PC-3 (cell line): ENCODE measurements at regions not wholly inside any gene's neighbourhood (a gene's known extent, or its start where the extent isn't known, plus 50 kb on each side); places are given as distances from the start of the nearest gene placed in this dataset.

ENCODE experiments used
- ATAC-seq: fragments of 200-7000 bp; cut with Tn5 transposase; 2 replicates; pipeline ENCODE4 v1.9.1; 2020; ENCODE audit warnings: mild to moderate bottlenecking, moderate library complexity
- BruUV-seq: library from RNA; stranded (reverse); fragments of 400-500 nt; replicated peaks from 2 replicates; lab custom pipeline; 2021; lab: Mats Ljungman, UMichigan
- CTCF ChIA-PET: fragments of 300-600 bp; sonication (Branson Sonifier 250); formaldehyde crosslinking; loops from one replicate; lab custom pipeline; 2022; ENCODE audit warnings: antibody characterized with exemption; lab: Charles Lee
- POLR2A ChIA-PET: fragments of 300-600 bp; sonication (Branson Sonifier 250); formaldehyde crosslinking; loops from one replicate; lab custom pipeline; 2022; ENCODE audit warnings: antibody characterized with exemption; ENCODE audit not compliant: unreplicated experiment; lab: Charles Lee
- DNase-seq: peaks from one replicate; pipeline ENCODE4 v3.0.0-alpha.2; 2015
- H2AFZ ChIP-seq: fragments of 300-600 bp; sonication (generic); 2 replicates; pipeline ENCODE4 v1.6.0; 2016; ENCODE audit warnings: antibody characterized with exemption, low read length
- H3F3A ChIP-seq: fragments of 300-600 bp; sonication (generic); one replicate; pipeline ENCODE4 v1.6.0; 2017; ENCODE audit warnings: antibody characterized with exemption, low read length, control low read depth, mild to moderate bottlenecking; ENCODE audit not compliant: unreplicated experiment
- H3K27ac ChIP-seq: fragments of 300-600 bp; sonication (generic); 2 replicates; pipeline ENCODE4 v1.5.1; 2016; ENCODE audit warnings: mild to moderate bottlenecking, low read length
- H3K27me3 ChIP-seq: fragments of 300-600 bp; sonication (generic); 2 replicates; pipeline ENCODE4 v1.6.1; 2016; ENCODE audit warnings: low read length, mixed read lengths
- H3K36me3 ChIP-seq: fragments of 300-600 bp; sonication (generic); 2 replicates; pipeline ENCODE4 v1.6.1; 2016; ENCODE audit warnings: low read depth, mixed run types, low read length, mixed read lengths
- H3K4me1 ChIP-seq: fragments of 300-600 bp; sonication (generic); 2 replicates; pipeline ENCODE4 v1.5.1; 2016; ENCODE audit warnings: low read length; ENCODE audit not compliant: insufficient read depth
- H3K4me2 ChIP-seq: fragments of 300-600 bp; sonication (generic); 2 replicates; pipeline ENCODE4 v1.6.0; 2016; ENCODE audit warnings: low read length
- H3K4me3 ChIP-seq: fragments of 300-600 bp; sonication (generic); 2 replicates; pipeline ENCODE4 v1.5.1; 2016; ENCODE audit warnings: mild to moderate bottlenecking, low read length, mixed read lengths
- H3K79me2 ChIP-seq: fragments of 300-600 bp; sonication (generic); 2 replicates; pipeline ENCODE4 v1.6.1; 2017; ENCODE audit warnings: low read length, mixed read lengths
- H3K9ac ChIP-seq: fragments of 300-600 bp; sonication (generic); 2 replicates; pipeline ENCODE4 v1.6.0; 2016; ENCODE audit warnings: mild to moderate bottlenecking, low read length
- H3K9me2 ChIP-seq: fragments of 300-600 bp; sonication (generic); replicated peaks from 2 replicates; pipeline ENCODE4 v1.6.1; 2016; ENCODE audit warnings: mixed run types, low read length, mixed read lengths
- H3K9me3 ChIP-seq: fragments of 300-600 bp; sonication (generic); 2 replicates; pipeline ENCODE4 v1.6.1; 2016; ENCODE audit warnings: low read length, mixed read lengths
- H4K20me1 ChIP-seq: fragments of 300-600 bp; sonication (generic); 2 replicates; pipeline ENCODE4 v1.6.1; 2016; ENCODE audit warnings: low read length, mixed read lengths
- CTCF ChIP-seq: fragments of 300-600 bp; sonication (generic); conservative IDR thresholded peaks from 2 replicates; pipeline ENCODE4 v1.5.1; 2017; ENCODE audit warnings: antibody characterized with exemption, low read depth, mild to moderate bottlenecking, low read length
- EZH2 ChIP-seq: fragments of 300-600 bp; sonication (generic); IDR thresholded peaks from one replicate; pipeline ENCODE4 v1.6.1; 2017; ENCODE audit warnings: antibody characterized with exemption, mild to moderate bottlenecking, low read length; ENCODE audit not compliant: unreplicated experiment
- EZH2phosphoT487 ChIP-seq: fragments of 300-600 bp; sonication (generic); IDR thresholded peaks from 2 replicates; pipeline ENCODE4 v1.6.1; 2018; ENCODE audit warnings: mild to moderate bottlenecking, antibody characterized with exemption, low read length, borderline replicate concordance
- intact Hi-C: fragments of 100-400 bp; cut with micrococcal nuclease; formaldehyde crosslinking; loops from 2 replicates; pipeline ENCODE4 v1.9.0; 2023

- Histone ChIP-seq H3K9ac (no peak overlapping the region), H3K36me3 (no peaks in the 10 kb centered on the region)
- peak; percentile 87 for DNase-seq
Measured at GRCh38 chr6:14046476-14047068, 71.0 kb upstream of the CD83 start.

GRCh38 chr6:14047151-14047740 lies 70.3 kb upstream of the CD83 start:
- Histone ChIP-seq H3K4me3 (no peak overlapping the region), H3K27me3 (no peaks in the 10 kb centered on the region), H2AFZ (no peak overlapping the region), H3K4me1 (no peaks in the 10 kb centered on the region; the same call in 1 of the 2 replicates), H4K20me1 (no peaks in the 10 kb centered on the region), H3F3A (no peaks in the 10 kb centered on the region), H3K9me3 (no peaks in the 10 kb centered on the region), H3K36me3 (no peaks in the 10 kb centered on the region), H3K9me2 (no peaks in the 10 kb centered on the region), H3K9ac (no peak overlapping the region), H3K4me2 (no peak overlapping the region), H3K27ac (no peak overlapping the region), H3K79me2 (no peaks in the 10 kb centered on the region)
- no TSS peak for BruUV-seq
- POLR2A ChIA-PET = no interaction called here
- ATAC-seq (no peak), DNase-seq (no peak)
- intact Hi-C loops = loop anchor here (2.0 kb wide), 2 partner anchors 20 to 120 kb away; no protein-coding TSS in a partner anchor
- TF ChIP-seq CTCF (no peak), EZH2 (no peak), EZH2phosphoT487 (no peak)
- CTCF ChIA-PET = interaction anchor here (1.3 kb wide), 1 partner anchor 10 kb away, joined by 5 read pairs; no protein-coding TSS in a partner anchor

More at GRCh38 chr6:14046476-14047068, 71.0 kb upstream of the CD83 start:
- POLR2A ChIA-PET = interaction anchor here (0.7 to 1.3 kb wide), 2 partner anchors 119 to 122 kb away, joined by 3 to 5 read pairs; partner anchors contain the start of gene RNF182
- CTCF ChIA-PET = interaction anchor here (0.5 to 1.3 kb wide), 17 partner anchors 9 to 138 kb away, joined by 3 to 18 read pairs (median 4); partner anchors contain the start of gene RNF182
- BruUV-seq = no TSS peak
- Histone ChIP-seq H3K9me2 (no peaks in the 10 kb centered on the region), H3K27ac (no peak overlapping the region), H3K4me1 (no peaks in the 10 kb centered on the region; the same call in 1 of the 2 replicates), H3K79me2 (no peaks in the 10 kb centered on the region), H3K9me3 (no peaks in the 10 kb centered on the region), H3K27me3 (no peaks in the 10 kb centered on the region), H3K4me2 (no peak overlapping the region), H3F3A (no peaks in the 10 kb centered on the region), H4K20me1 (no peaks in the 10 kb centered on the region), H3K4me3 (no peak overlapping the region), H2AFZ (no peak overlapping the region)
- TF ChIP-seq CTCF (peak; percentile 82), EZH2phosphoT487 (no peak), EZH2 (no peak)
- intact Hi-C loops = loop anchor here (1.0 to 2.0 kb wide), 3 partner anchors 20 to 137 kb away; no protein-coding TSS in a partner anchor
- ATAC-seq = peak; percentile 94

GRCh38 chr6:14048837-14049236 lies 68.7 kb upstream of the CD83 start:
- no peak for DNase-seq
- no peak for ATAC-seq
- no peaks in the 10 kb centered on the region for H3K9me2 ChIP-seq
- H3K4me3 ChIP-seq = no peak overlapping the region
- ChIA-PET CTCF (no interaction called here), POLR2A (no interaction called here)
- H3K27ac ChIP-seq = no peak overlapping the region
- H3K4me1 ChIP-seq = peaks cover 8% of the 10 kb centered on the region
- H3F3A ChIP-seq = no peaks in the 10 kb centered on the region
- BruUV-seq = no TSS peak
- H3K9me3 ChIP-seq = no peaks in the 10 kb centered on the region
- H3K79me2 ChIP-seq = no peaks in the 10 kb centered on the region
- H4K20me1 ChIP-seq = no peaks in the 10 kb centered on the region
- H3K9ac ChIP-seq = no peak overlapping the region
- H2AFZ ChIP-seq = no peak overlapping the region
- intact Hi-C loops = no loop called here
- no peaks in the 10 kb centered on the region for H3K27me3 ChIP-seq
- TF ChIP-seq CTCF = no peak
- no peak for TF ChIP-seq EZH2
- TF ChIP-seq EZH2phosphoT487 = no peak
- no peak overlapping the region for H3K4me2 ChIP-seq
- no peaks in the 10 kb centered on the region for H3K36me3 ChIP-seq
